ENCODE measurements at regions not wholly inside any gene's neighbourhood (a gene's known extent, or its start where the extent isn't known, plus 50 kb on each side); places are given as distances from the start of the nearest gene placed in this dataset.

DNA sequence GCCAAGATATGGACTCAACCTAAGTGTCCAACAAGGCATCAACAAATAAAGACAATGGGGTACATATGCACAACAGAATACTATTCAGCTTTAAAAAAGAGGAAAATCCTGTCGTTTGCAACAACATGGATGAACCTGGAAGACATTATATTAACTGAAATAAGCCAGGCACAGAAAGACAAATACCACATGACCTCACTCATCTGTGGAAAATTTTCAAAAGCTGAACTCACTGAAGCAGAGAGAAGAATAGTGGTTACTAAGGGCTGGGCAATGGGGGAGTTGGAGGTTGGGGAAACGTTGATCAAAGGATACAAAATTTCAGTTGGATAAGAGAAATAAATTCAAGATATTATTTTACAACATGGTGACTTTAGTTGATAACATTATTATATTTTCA lies 221.4 kb upstream of the PITRM1 start (continued):
- TF ChIP-seq, protein P1, sequence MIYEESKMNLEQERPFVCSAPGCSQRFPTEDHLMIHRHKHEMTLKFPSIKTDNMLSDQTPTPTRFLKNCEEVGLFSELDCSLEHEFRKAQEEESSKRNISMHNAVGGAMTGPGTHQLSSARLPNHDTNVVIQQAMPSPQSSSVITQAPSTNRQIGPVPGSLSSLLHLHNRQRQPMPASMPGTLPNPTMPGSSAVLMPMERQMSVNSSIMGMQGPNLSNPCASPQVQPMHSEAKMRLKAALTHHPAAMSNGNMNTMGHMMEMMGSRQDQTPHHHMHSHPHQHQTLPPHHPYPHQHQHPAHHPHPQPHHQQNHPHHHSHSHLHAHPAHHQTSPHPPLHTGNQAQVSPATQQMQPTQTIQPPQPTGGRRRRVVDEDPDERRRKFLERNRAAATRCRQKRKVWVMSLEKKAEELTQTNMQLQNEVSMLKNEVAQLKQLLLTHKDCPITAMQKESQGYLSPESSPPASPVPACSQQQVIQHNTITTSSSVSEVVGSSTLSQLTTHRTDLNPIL (CRISPR knock-in tag; IDR thresholded peaks at IDR 0.05; ENCODE audit: low read depth): no peak
- TF ChIP-seq, protein P2, sequence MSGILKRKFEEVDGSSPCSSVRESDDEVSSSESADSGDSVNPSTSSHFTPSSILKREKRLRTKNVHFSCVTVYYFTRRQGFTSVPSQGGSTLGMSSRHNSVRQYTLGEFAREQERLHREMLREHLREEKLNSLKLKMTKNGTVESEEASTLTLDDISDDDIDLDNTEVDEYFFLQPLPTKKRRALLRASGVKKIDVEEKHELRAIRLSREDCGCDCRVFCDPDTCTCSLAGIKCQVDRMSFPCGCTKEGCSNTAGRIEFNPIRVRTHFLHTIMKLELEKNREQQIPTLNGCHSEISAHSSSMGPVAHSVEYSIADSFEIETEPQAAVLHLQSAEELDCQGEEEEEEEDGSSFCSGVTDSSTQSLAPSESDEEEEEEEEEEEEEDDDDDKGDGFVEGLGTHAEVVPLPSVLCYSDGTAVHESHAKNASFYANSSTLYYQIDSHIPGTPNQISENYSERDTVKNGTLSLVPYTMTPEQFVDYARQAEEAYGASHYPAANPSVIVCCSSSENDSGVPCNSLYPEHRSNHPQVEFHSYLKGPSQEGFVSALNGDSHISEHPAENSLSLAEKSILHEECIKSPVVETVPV (CRISPR knock-in tag; IDR thresholded peaks at IDR 0.05): no peak
- TF ChIP-seq GLIS3 (CRISPR knock-in tag; IDR thresholded peaks at IDR 0.05) (no peak), ZNF8 (CRISPR knock-in tag; IDR thresholded peaks at IDR 0.05) (no peak), SNAI2 (CRISPR knock-in tag; IDR thresholded peaks at IDR 0.05) (no peak), BACH2 (CRISPR knock-in tag; IDR thresholded peaks at IDR 0.05; ENCODE audit: borderline replicate concordance) (no peak)
- TF ChIP-seq, protein P3, sequence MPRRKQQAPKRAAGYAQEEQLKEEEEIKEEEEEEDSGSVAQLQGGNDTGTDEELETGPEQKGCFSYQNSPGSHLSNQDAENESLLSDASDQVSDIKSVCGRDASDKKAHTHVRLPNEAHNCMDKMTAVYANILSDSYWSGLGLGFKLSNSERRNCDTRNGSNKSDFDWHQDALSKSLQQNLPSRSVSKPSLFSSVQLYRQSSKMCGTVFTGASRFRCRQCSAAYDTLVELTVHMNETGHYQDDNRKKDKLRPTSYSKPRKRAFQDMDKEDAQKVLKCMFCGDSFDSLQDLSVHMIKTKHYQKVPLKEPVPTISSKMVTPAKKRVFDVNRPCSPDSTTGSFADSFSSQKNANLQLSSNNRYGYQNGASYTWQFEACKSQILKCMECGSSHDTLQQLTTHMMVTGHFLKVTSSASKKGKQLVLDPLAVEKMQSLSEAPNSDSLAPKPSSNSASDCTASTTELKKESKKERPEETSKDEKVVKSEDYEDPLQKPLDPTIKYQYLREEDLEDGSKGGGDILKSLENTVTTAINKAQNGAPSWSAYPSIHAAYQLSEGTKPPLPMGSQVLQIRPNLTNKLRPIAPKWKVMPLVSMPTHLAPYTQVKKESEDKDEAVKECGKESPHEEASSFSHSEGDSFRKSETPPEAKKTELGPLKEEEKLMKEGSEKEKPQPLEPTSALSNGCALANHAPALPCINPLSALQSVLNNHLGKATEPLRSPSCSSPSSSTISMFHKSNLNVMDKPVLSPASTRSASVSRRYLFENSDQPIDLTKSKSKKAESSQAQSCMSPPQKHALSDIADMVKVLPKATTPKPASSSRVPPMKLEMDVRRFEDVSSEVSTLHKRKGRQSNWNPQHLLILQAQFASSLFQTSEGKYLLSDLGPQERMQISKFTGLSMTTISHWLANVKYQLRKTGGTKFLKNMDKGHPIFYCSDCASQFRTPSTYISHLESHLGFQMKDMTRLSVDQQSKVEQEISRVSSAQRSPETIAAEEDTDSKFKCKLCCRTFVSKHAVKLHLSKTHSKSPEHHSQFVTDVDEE (CRISPR knock-in tag; IDR thresholded peaks at IDR 0.05): no peak

DNA sequence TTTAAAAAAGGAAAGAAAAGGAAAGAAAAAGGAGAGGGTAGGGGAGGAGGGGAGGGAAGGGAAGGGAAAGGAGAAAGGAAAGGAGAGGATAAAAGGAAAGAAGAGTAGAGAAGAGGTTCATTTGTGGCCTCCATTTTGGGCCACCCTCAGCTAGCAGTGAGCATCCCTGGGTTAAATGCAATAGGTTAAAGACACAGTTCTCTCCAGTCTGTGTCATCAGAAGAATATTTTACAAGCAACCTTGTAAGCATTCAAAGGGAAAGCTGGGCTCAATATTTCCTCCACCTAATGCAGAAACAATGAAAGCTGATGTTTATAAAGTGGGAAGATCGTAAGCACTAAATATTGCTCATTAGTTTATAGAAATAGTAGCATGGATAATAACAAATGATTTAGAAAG lies 219.1 kb upstream of the PITRM1 start:
- no peak for TF ChIP-seq TCF4 (CRISPR knock-in tag; IDR thresholded peaks at IDR 0.05; ENCODE audit: borderline replicate concordance)
- no peak for TF ChIP-seq TOX (CRISPR knock-in tag; IDR thresholded peaks at IDR 0.05; ENCODE audit: borderline replicate concordance)
- TF ChIP-seq, protein P2 (CRISPR knock-in tag; IDR thresholded peaks at IDR 0.05): no peak
- TF ChIP-seq SNAI2 (CRISPR knock-in tag; IDR thresholded peaks at IDR 0.05): no peak
- TF ChIP-seq ZNF70 (CRISPR knock-in tag; IDR thresholded peaks at IDR 0.05): no peak
- TF ChIP-seq ARNTL (CRISPR knock-in tag; IDR thresholded peaks at IDR 0.05; ENCODE audit: borderline replicate concordance, low read depth): no peak
- ATAC-seq: no peak

DNA sequence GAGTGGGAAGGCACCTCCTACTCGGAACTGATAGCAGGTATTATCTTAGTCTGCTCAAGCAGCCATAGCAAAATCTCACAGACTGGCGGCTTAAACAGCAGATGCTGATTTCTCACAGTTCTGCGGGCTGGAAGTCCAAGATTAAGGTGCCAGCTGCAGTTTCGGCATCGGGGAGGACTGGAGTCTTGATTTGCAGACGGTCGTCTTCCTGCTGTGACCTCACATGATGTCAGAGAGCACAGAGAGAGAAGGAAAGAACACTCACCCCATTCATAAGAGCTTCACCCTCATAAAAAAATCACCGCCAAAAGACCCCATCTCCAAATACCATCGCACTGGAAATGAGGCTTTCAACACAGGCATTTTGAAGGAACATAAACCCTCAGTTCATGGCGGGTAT lies 216.5 kb upstream of the PITRM1 start:
- ATAC-seq: no peak

DNA sequence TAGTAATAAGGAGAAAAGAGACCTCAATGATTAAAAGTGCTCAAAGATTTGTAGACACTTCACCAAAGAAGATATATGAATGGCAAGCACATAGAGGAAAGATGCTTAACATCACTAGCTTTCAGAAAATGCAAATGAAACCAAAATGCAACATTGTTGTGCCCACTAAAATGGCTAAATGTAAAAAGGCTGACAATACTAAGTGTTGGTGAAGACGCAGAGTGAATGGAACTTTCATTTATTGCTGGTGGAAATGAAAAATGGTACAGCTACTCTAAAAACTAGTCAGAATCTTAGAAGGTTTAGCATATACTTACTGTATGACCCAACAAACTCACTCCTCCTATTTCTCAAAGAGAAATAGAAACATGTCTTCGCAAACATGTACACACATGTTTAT lies 212.9 kb upstream of the PITRM1 start:
- no peak for ATAC-seq
- TF ChIP-seq, protein P1 (CRISPR knock-in tag; IDR thresholded peaks at IDR 0.05; ENCODE audit: low read depth): no peak
- no peak for TF ChIP-seq ARNTL (CRISPR knock-in tag; IDR thresholded peaks at IDR 0.05; ENCODE audit: borderline replicate concordance, low read depth)
- no peak for TF ChIP-seq ZNF70 (CRISPR knock-in tag; IDR thresholded peaks at IDR 0.05)
- no peak for TF ChIP-seq SNAI2 (CRISPR knock-in tag; IDR thresholded peaks at IDR 0.05)
- no peak for TF ChIP-seq RARB (CRISPR knock-in tag; IDR thresholded peaks at IDR 0.05)
- TF ChIP-seq TOX (CRISPR knock-in tag; IDR thresholded peaks at IDR 0.05; ENCODE audit: borderline replicate concordance): no peak
- no peak for TF ChIP-seq ZNF8 (CRISPR knock-in tag; IDR thresholded peaks at IDR 0.05)
- no peak for TF ChIP-seq CSDC2 (CRISPR knock-in tag; IDR thresholded peaks at IDR 0.05)
- TF ChIP-seq ESRRG (CRISPR knock-in tag; IDR thresholded peaks at IDR 0.05): no peak
- no peak for TF ChIP-seq ZFP3 (CRISPR knock-in tag; IDR thresholded peaks at IDR 0.05)
- no peak for TF ChIP-seq GLIS3 (CRISPR knock-in tag; IDR thresholded peaks at IDR 0.05)
- no peak for TF ChIP-seq ISL1 (CRISPR knock-in tag; IDR thresholded peaks at IDR 0.05)
- no peak for TF ChIP-seq BACH2 (CRISPR knock-in tag; IDR thresholded peaks at IDR 0.05; ENCODE audit: borderline replicate concordance)
- TF ChIP-seq ZFP30 (CRISPR knock-in tag; IDR thresholded peaks at IDR 0.05): no peak
- TF ChIP-seq, protein P4, sequence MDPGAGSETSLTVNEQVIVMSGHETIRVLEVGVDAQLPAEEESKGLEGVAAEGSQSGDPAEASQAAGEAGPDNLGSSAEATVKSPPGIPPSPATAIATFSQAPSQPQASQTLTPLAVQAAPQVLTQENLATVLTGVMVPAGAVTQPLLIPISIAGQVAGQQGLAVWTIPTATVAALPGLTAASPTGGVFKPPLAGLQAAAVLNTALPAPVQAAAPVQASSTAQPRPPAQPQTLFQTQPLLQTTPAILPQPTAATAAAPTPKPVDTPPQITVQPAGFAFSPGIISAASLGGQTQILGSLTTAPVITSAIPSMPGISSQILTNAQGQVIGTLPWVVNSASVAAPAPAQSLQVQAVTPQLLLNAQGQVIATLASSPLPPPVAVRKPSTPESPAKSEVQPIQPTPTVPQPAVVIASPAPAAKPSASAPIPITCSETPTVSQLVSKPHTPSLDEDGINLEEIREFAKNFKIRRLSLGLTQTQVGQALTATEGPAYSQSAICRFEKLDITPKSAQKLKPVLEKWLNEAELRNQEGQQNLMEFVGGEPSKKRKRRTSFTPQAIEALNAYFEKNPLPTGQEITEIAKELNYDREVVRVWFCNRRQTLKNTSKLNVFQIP (CRISPR knock-in tag; IDR thresholded peaks at IDR 0.05; ENCODE audit: borderline replicate concordance, low read depth): no peak
- TF ChIP-seq, protein P5, sequence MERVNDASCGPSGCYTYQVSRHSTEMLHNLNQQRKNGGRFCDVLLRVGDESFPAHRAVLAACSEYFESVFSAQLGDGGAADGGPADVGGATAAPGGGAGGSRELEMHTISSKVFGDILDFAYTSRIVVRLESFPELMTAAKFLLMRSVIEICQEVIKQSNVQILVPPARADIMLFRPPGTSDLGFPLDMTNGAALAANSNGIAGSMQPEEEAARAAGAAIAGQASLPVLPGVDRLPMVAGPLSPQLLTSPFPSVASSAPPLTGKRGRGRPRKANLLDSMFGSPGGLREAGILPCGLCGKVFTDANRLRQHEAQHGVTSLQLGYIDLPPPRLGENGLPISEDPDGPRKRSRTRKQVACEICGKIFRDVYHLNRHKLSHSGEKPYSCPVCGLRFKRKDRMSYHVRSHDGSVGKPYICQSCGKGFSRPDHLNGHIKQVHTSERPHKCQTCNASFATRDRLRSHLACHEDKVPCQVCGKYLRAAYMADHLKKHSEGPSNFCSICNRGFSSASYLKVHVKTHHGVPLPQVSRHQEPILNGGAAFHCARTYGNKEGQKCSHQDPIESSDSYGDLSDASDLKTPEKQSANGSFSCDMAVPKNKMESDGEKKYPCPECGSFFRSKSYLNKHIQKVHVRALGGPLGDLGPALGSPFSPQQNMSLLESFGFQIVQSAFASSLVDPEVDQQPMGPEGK (CRISPR knock-in tag; IDR thresholded peaks at IDR 0.05; ENCODE audit: borderline replicate concordance): no peak

More for the DNA sequence above, 216.5 kb upstream of the PITRM1 start:
- TF ChIP-seq GLIS3 (CRISPR knock-in tag; IDR thresholded peaks at IDR 0.05) (no peak), ARNTL (CRISPR knock-in tag; IDR thresholded peaks at IDR 0.05; ENCODE audit: borderline replicate concordance, low read depth) (no peak), RARB (CRISPR knock-in tag; IDR thresholded peaks at IDR 0.05) (no peak), BACH2 (CRISPR knock-in tag; IDR thresholded peaks at IDR 0.05; ENCODE audit: borderline replicate concordance) (no peak), ISL1 (CRISPR knock-in tag; IDR thresholded peaks at IDR 0.05) (no peak)
- TF ChIP-seq, protein P2 (CRISPR knock-in tag; IDR thresholded peaks at IDR 0.05): no peak
